Heart right ventricle (tissue), 16 donors: ENCODE measurements at regions not wholly inside any gene's neighbourhood (a gene's known extent, or its start where the extent isn't known, plus 50 kb on each side); places are given as distances from the start of the nearest gene placed in this dataset.

Source experiments
- ATAC-seq, 8 donors: fragments of 200-7000 bp; cut with Tn5 transposase; one replicate each; pipeline ENCODE4 v1.9.1; 2020; ENCODE audit warnings: mild to moderate bottlenecking in 8 of 8, moderate library complexity in 8 of 8, moderate number of reproducible peaks in 1 of 8
- DNase-seq, 2 donors: peaks; one replicate each; pipeline ENCODE4 v3.0.0-alpha.2; 2020
- H3K27ac ChIP-seq, 10 donors: fragments of 200-600 bp; sonication (generic) in 2 of 10; one replicate each; pipeline versions ENCODE4 v1.5.0 to v1.8.0; 2020 to 2022; ENCODE audit warnings: mild to moderate bottlenecking in 3 of 10
- H3K27me3 ChIP-seq, 7 donors: fragments of 200-600 bp; one replicate each; pipeline ENCODE4 v1.8.0; 2021 to 2022; ENCODE audit warnings: mild to moderate bottlenecking in 2 of 7
- H3K36me3 ChIP-seq, 9 donors: fragments of 200-600 bp; sonication (generic) in 1 of 9; one replicate each; pipeline versions ENCODE4 v1.5.0 to v1.8.0; 2020 to 2022; ENCODE audit warnings: mild to moderate bottlenecking in 2 of 9
- H3K4me1 ChIP-seq, 9 donors: fragments of 200-600 bp; sonication (generic) in 1 of 9; one replicate each; pipeline versions ENCODE4 v1.5.0 to v1.8.0; 2020 to 2022; ENCODE audit warnings: mild to moderate bottlenecking in 4 of 9
- H3K4me3 ChIP-seq, 10 donors: fragments of 200-600 bp; sonication (generic) in 2 of 10; one replicate each; pipeline versions ENCODE4 v1.5.0 to v1.8.0; 2020 to 2022; ENCODE audit warnings: mild to moderate bottlenecking in 7 of 10, moderate library complexity in 2 of 10
- H3K9me3 ChIP-seq, 11 donors: fragments of 200-600 bp in 10 of 11; sonication (generic) in 2 of 11; one replicate each; pipeline versions ENCODE4 v1.5.0 to v1.8.0; 2013 to 2022; ENCODE audit warnings: mild to moderate bottlenecking in 2 of 11, control low read depth in 1 of 11, moderate library complexity in 1 of 11
- CTCF ChIP-seq, 9 donors: fragments of 200-600 bp; sonication (generic) in 2 of 9; IDR thresholded peaks; one replicate each; pipeline versions ENCODE4 v1.5.0 to v1.8.0; 2021 to 2022; ENCODE audit warnings: antibody characterized with exemption in 9 of 9, mild to moderate bottlenecking in 5 of 9, moderate library complexity in 1 of 9
- WGBS, 2 donors: extraction: QIAGEN DNeasy Blood & Tissue Kit; methylation state at CpG; one replicate each; pipeline ENCODE4 v1.1.7; 2013; ENCODE audit warnings: inconsistent platforms in 1 of 2; 5-methylcytosine and 5-hydroxymethylcytosine counted together
- intact Hi-C, 10 donors: fragments of 100-400 bp; cut with DNase I; formaldehyde crosslinking; loops; one replicate each; pipeline versions ENCODE4 v1.11.1 to v1.14.2; 2022
- donor health status: Arrhythmogenic right ventricular cardiomyopathy.
- donor health status: ischemic (EF 13 %, LVEDD 7.1; RV severe dilation, severe dysfunction).
- donor health status: healthy with polysubstance abuse.
- donor health status: DM: no; HTN: yes; CAD: no.
- donor health status: DM: no; HTN: no; CAD: no.
- donor health status: ischemic (EF 25% LVEDD 6.9; RV normal size, moderate dysfunction).
- donor health status: ischemic (EF 25% LVEDD 5.7; RV mildly dilated, moderate dysfunction).
- donor health status: healthy.
- donor health status: DM: yes; HTN: yes; CAD: no.
- donor health status: Ischemic cardiomyopathy.
- donor health status: ischemic (EF 35%, LVEDD 5.7; RV mildly dilated, moderate dysfunction).
- donor health status: nonischemic (EF 11% LVEDD 7.7; RV severe dilation, severe dysfunction).
- donor health status: DM: yes; HTN: yes; CAD: no.
- donor health status: PGD.
- donor health status: ischemic (EF 29% LVEDD 5.4; RV normal size, mild dysfunction).
- donor health status: nonischemic (EF 23%, LVEDD 6.1; RV moderate dilation, normal function).

- Histone ChIP-seq H3K9me3 (peaks cover 0 to 4% (median 0%) of the 10 kb centered on the region in 11 donors), H3K4me1 (no peaks in the 10 kb centered on the region), H3K4me3 (no peak overlapping the region), H3K27me3 (peaks cover 0 to 8% (median 0%) of the 10 kb centered on the region in 7 donors), H3K27ac (no peak overlapping the region), H3K36me3 (no peaks in the 10 kb centered on the region)
- no peak for TF ChIP-seq CTCF (IDR thresholded peaks at IDR 0.05)
- DNase-seq (no peak), ATAC-seq (no peak)
- intact Hi-C loops = no loop called here
These were observed 168.5 kb upstream of the ATXN1 start for GRCh38 chr6:16929809-16930208.

- intact Hi-C loops = no loop called here
- WGBS, 2 donors = 85 to 89% methylated on average over 2 of the region's 2 CpGs
- H3K4me3 ChIP-seq = no peak overlapping the region
- H3K36me3 ChIP-seq = no peaks in the 10 kb centered on the region
- H3K4me1 ChIP-seq = no peaks in the 10 kb centered on the region
- DNase-seq (no peak), ATAC-seq (no peak)
- TF ChIP-seq CTCF (IDR thresholded peaks at IDR 0.05) = no peak
- H3K27me3 ChIP-seq = peaks cover 0 to 8% (median 0%) of the 10 kb centered on the region in 7 donors
- peaks cover 0 to 4% (median 0%) of the 10 kb centered on the region in 11 donors for H3K9me3 ChIP-seq
- no peak overlapping the region for H3K27ac ChIP-seq
These were observed 167.1 kb upstream of the ATXN1 start for GRCh38 chr6:16928387-16928786.

GRCh38 chr6:16927205-16927604 lies 165.9 kb upstream of the ATXN1 start:
- Histone ChIP-seq H3K27me3 (no peaks in the 10 kb centered on the region), H3K4me1 (no peaks in the 10 kb centered on the region), H3K4me3 (no peak overlapping the region), H3K9me3 (peaks cover 0 to 4% (median 0%) of the 10 kb centered on the region in 11 donors), H3K27ac (no peak overlapping the region), H3K36me3 (no peaks in the 10 kb centered on the region)
- no peak for ATAC-seq
- no peak for TF ChIP-seq CTCF (IDR thresholded peaks at IDR 0.05)
- 93 to 100% methylated on average over 1 of the region's 1 CpG for WGBS, 2 donors
- no peak for DNase-seq
- intact Hi-C loops = no loop called here

GRCh38 chr6:16925461-16925860 lies 164.2 kb upstream of the ATXN1 start:
- Histone ChIP-seq H3K4me1 (no peaks in the 10 kb centered on the region), H3K27me3 (no peaks in the 10 kb centered on the region), H3K36me3 (no peaks in the 10 kb centered on the region), H3K9me3 (no peaks in the 10 kb centered on the region), H3K27ac (no peak overlapping the region), H3K4me3 (no peak overlapping the region)
- DNase-seq (no peak), ATAC-seq (no peak)
- 79 to 88% methylated on average over 4 of the region's 4 CpGs for WGBS, 2 donors
- no peak for TF ChIP-seq CTCF (IDR thresholded peaks at IDR 0.05)
- intact Hi-C loops = no loop called here

GRCh38 chr6:16922282-16922681 lies 161.0 kb upstream of the ATXN1 start:
- ATAC-seq = no peak
- intact Hi-C loops = no loop called here
- Histone ChIP-seq H3K27me3 (peaks cover 0 to 13% (median 0%) of the 10 kb centered on the region in 7 donors), H3K36me3 (no peaks in the 10 kb centered on the region), H3K9me3 (no peaks in the 10 kb centered on the region), H3K4me3 (no peak overlapping the region), H3K4me1 (no peaks in the 10 kb centered on the region), H3K27ac (no peak overlapping the region)
- no peak for TF ChIP-seq CTCF (IDR thresholded peaks at IDR 0.05)
- 74 to 84% methylated on average over 5 of the region's 5 CpGs for WGBS, 2 donors
- DNase-seq = no peak
